HUES48 (cell line): ENCODE measurements at regions not wholly inside any gene's neighbourhood (a gene's known extent, or its start where the extent isn't known, plus 50 kb on each side); places are given as distances from the start of the nearest gene placed in this dataset.

Experiments used
- H3K27ac ChIP-seq: one replicate; pipeline ENCODE4 v1.7.0; 2013; ENCODE audit warnings: low read depth, low read length, inconsistent platforms
- H3K27me3 ChIP-seq: 2 replicates; pipeline ENCODE4 v1.6.1; 2013; ENCODE audit warnings: mild to moderate bottlenecking, low read length; ENCODE audit not compliant: control insufficient read depth, insufficient read depth
- H3K36me3 ChIP-seq: 2 replicates; pipeline ENCODE4 v1.6.1; 2013; ENCODE audit warnings: low read length; ENCODE audit not compliant: control insufficient read depth, insufficient read depth
- H3K4me1 ChIP-seq: 2 replicates; pipeline ENCODE4 v1.6.1; 2013; ENCODE audit warnings: mild to moderate bottlenecking, low read length; ENCODE audit not compliant: control insufficient read depth, insufficient read depth
- H3K4me3 ChIP-seq: 2 replicates; pipeline ENCODE4 v1.5.1; 2013; ENCODE audit warnings: mild to moderate bottlenecking, low read depth, low read length
- H3K9ac ChIP-seq: 2 replicates; pipeline ENCODE4 v1.6.1; 2013; ENCODE audit warnings: mild to moderate bottlenecking, low read depth, low read length, moderate library complexity
- H3K9me3 ChIP-seq: 2 replicates; pipeline ENCODE4 v1.6.1; 2013; ENCODE audit warnings: low read length; ENCODE audit not compliant: control insufficient read depth, insufficient read depth

GRCh38 chr2:191577605-191578004, 100.3 kb upstream of the NABP1 start:
- Histone ChIP-seq H3K36me3 (no peaks in the 10 kb centered on the region), H3K27me3 (no peaks in the 10 kb centered on the region), H3K4me3 (no peak overlapping the region), H3K27ac (no peak overlapping the region), H3K9me3 (no peaks in the 10 kb centered on the region), H3K4me1 (peaks cover 6% of the 10 kb centered on the region; the same call in 1 of the 2 replicates), H3K9ac (no peak overlapping the region)

GRCh38 chr2:191578031-191578430, 99.9 kb upstream of the NABP1 start:
- H3K9ac ChIP-seq, result no peak overlapping the region
- H3K27ac ChIP-seq, result no peak overlapping the region
- no peaks in the 10 kb centered on the region for H3K27me3 ChIP-seq
- no peak overlapping the region for H3K4me3 ChIP-seq
- H3K4me1 ChIP-seq, result peaks cover 6% of the 10 kb centered on the region; the same call in 1 of the 2 replicates
- no peaks in the 10 kb centered on the region for H3K36me3 ChIP-seq
- no peaks in the 10 kb centered on the region for H3K9me3 ChIP-seq

- H3K36me3 ChIP-seq, result no peaks in the 10 kb centered on the region
- peaks cover 6% of the 10 kb centered on the region; the same call in 1 of the 2 replicates for H3K4me1 ChIP-seq
- no peak overlapping the region for H3K27ac ChIP-seq
- H3K9ac ChIP-seq, result no peak overlapping the region
- H3K4me3 ChIP-seq, result no peak overlapping the region
- no peaks in the 10 kb centered on the region for H3K9me3 ChIP-seq
- H3K27me3 ChIP-seq, result no peaks in the 10 kb centered on the region
Observed at GRCh38 chr2:191580581-191580980, 97.4 kb upstream of the NABP1 start.

- Histone ChIP-seq H3K4me1 (peaks cover 6% of the 10 kb centered on the region; the same call in 1 of the 2 replicates), H3K4me3 (no peak overlapping the region), H3K9ac (no peak overlapping the region), H3K36me3 (no peaks in the 10 kb centered on the region), H3K27me3 (no peaks in the 10 kb centered on the region), H3K9me3 (no peaks in the 10 kb centered on the region), H3K27ac (no peak overlapping the region)
Observed at GRCh38 chr2:191581003-191581402, 96.9 kb upstream of the NABP1 start.

- Histone ChIP-seq H3K9me3 (no peaks in the 10 kb centered on the region), H3K27me3 (no peaks in the 10 kb centered on the region), H3K27ac (no peak overlapping the region), H3K4me3 (no peak overlapping the region), H3K9ac (no peak overlapping the region), H3K36me3 (no peaks in the 10 kb centered on the region), H3K4me1 (no peaks in the 10 kb centered on the region)
Observed at GRCh38 chr2:191582355-191582754, 95.6 kb upstream of the NABP1 start.

GRCh38 chr2:191591025-191591424, 86.9 kb upstream of the NABP1 start:
- Histone ChIP-seq H3K9me3 (no peaks in the 10 kb centered on the region), H3K36me3 (no peaks in the 10 kb centered on the region), H3K27ac (no peak overlapping the region), H3K27me3 (no peaks in the 10 kb centered on the region), H3K4me1 (no peaks in the 10 kb centered on the region), H3K4me3 (no peak overlapping the region), H3K9ac (no peak overlapping the region)

- Histone ChIP-seq H3K4me1 (no peaks in the 10 kb centered on the region), H3K9me3 (no peaks in the 10 kb centered on the region), H3K4me3 (no peak overlapping the region), H3K36me3 (no peaks in the 10 kb centered on the region), H3K9ac (no peak overlapping the region), H3K27ac (no peak overlapping the region), H3K27me3 (no peaks in the 10 kb centered on the region)
Observed at GRCh38 chr2:191593622-191594385, 84.1 kb upstream of the NABP1 start.

- H3K4me3 ChIP-seq, result no peak overlapping the region
- H3K9ac ChIP-seq, result no peak overlapping the region
- no peaks in the 10 kb centered on the region for H3K27me3 ChIP-seq
- H3K36me3 ChIP-seq, result no peaks in the 10 kb centered on the region
- no peak overlapping the region for H3K27ac ChIP-seq
- H3K9me3 ChIP-seq, result no peaks in the 10 kb centered on the region
- H3K4me1 ChIP-seq, result no peaks in the 10 kb centered on the region
Observed at GRCh38 chr2:191597186-191597751, 80.7 kb upstream of the NABP1 start.

GRCh38 chr2:191598296-191598695, 79.6 kb upstream of the NABP1 start:
- H3K27ac ChIP-seq, result no peak overlapping the region
- no peaks in the 10 kb centered on the region for H3K4me1 ChIP-seq
- H3K9ac ChIP-seq, result no peak overlapping the region
- H3K4me3 ChIP-seq, result no peak overlapping the region
- no peaks in the 10 kb centered on the region for H3K36me3 ChIP-seq
- H3K9me3 ChIP-seq, result no peaks in the 10 kb centered on the region
- H3K27me3 ChIP-seq, result no peaks in the 10 kb centered on the region

GRCh38 chr2:191601060-191601459, 76.9 kb upstream of the NABP1 start:
- no peaks in the 10 kb centered on the region for H3K4me1 ChIP-seq
- no peaks in the 10 kb centered on the region for H3K27me3 ChIP-seq
- H3K36me3 ChIP-seq, result no peaks in the 10 kb centered on the region
- H3K9me3 ChIP-seq, result no peaks in the 10 kb centered on the region
- no peak overlapping the region for H3K4me3 ChIP-seq
- no peak overlapping the region for H3K9ac ChIP-seq
- H3K27ac ChIP-seq, result no peak overlapping the region

GRCh38 chr2:191604154-191604553, 73.8 kb upstream of the NABP1 start:
- H3K36me3 ChIP-seq, result no peaks in the 10 kb centered on the region
- no peak overlapping the region for H3K4me3 ChIP-seq
- no peaks in the 10 kb centered on the region for H3K4me1 ChIP-seq
- H3K9me3 ChIP-seq, result no peaks in the 10 kb centered on the region
- H3K27ac ChIP-seq, result no peak overlapping the region
- no peaks in the 10 kb centered on the region for H3K27me3 ChIP-seq
- H3K9ac ChIP-seq, result no peak overlapping the region
